ENCODE measurements at regions not wholly inside any gene's neighbourhood (a gene's known extent, or its start where the extent isn't known, plus 50 kb on each side); places are given as distances from the start of the nearest gene placed in this dataset.

DNA sequence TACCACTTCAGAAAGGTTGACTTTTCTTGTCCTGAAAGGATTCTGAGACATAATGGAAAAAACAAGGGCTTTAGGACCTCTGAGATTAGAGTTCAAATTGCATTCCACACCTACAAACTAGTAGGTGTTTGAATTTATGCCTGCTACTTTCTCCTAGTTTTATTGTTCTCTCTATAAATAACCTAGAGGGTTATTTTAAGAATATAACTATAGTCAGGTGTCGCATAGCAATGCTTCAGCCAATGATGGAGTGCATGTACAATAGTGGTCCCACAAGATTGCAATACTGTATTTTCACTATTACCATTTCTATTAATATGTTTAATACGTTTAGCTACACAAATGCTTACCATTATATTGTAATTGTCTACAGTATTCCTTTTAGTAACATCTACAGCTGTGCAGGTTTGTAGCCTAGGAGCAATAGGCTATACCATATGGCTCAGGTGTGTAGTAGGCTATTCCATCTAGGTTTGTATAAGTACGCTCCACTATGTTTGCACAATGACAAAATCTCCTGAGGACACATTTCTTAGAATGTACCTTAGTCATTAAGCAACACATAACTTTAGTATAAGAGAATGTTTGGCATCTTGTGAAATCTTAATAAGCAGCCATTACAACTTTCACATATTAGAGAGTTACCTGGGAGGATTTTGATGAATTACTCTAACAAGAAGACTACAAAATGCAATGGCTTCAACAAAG is 1352.5 kb downstream of the ZPLD1 start:
- no peak for TF ChIP-seq SUZ12 (IDR thresholded peaks at IDR 0.05; ENCODE audit: extremely low read depth, insufficient read depth, insufficient read length)
- TF ChIP-seq YY1 (IDR thresholded peaks at IDR 0.05; ENCODE audit: insufficient read depth, insufficient read length) = no peak
